Medulla oblongata (tissue), 1 donor: ENCODE measurements at regions not wholly inside any gene's neighbourhood (a gene's known extent, or its start where the extent isn't known, plus 50 kb on each side); places are given as distances from the start of the nearest gene placed in this dataset.
"Not testable (repeated sequence)": the region's sequence is repeated elsewhere in the genome, so short reads cannot be mapped to it uniquely, and the experiment has no call there.

Experiments
- DNase-seq: peaks from one replicate; pipeline ENCODE4 v3.0.0-alpha.2; 2015; ENCODE audit errors: extremely low spot score

DNA sequence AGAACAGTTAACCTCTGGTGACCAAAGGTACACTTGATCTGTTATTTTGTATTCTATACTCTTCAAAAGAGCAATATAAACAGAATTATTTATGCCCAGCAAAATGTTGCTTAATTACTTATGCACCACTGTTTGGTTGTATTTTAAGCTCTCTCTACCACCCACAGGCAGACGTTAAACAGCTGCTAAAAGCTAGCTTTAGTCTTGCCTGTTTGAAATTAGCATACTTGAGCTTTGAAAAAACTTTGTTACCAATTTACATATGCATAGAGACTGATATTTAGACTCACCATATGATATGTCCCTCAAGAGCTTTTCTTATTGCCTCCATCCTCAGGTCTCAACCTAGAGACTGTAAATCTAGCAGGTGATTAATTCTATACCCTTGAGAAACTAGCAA is 426.9 kb downstream of the NR4A2 start:
- no peak for DNase-seq

DNA sequence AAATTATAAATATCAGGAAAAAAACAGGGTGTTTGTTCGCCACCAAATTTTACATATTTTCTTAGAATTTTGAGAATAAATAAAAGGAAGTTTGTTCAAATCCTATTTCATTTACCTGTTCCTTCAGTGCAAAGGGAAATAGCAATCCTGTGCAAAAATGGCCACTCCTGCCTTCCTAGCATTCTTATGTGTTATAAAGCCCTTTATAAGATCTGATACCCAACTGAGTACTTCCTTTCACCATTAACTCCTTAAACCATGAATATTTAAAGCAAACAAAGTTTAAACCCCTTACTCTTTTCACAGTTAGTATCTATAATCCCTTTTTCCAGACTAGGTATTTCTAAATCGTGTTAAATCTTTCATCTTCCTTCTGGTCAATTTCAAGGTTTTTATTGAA is 427.8 kb downstream of the NR4A2 start:
- no peak for DNase-seq

DNA sequence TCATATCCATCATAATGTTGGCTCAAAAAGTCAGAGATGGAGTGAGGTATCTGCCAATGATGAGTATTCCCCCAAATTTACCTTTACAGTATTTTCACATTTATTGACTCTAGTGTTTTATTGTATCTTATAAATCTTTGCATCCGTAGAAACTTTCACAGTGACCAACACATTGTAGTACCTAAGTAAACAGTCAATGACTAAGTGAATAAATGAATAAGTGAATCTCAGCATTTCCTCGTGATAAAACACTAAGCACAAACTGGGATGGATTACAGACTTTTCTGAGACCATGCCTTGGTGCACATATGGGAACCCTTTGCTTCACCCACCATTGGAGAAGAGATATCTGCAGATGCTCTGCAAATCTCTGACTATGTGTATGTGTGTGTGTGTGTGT is 429.9 kb downstream of the NR4A2 start:
- no peak for DNase-seq

DNA sequence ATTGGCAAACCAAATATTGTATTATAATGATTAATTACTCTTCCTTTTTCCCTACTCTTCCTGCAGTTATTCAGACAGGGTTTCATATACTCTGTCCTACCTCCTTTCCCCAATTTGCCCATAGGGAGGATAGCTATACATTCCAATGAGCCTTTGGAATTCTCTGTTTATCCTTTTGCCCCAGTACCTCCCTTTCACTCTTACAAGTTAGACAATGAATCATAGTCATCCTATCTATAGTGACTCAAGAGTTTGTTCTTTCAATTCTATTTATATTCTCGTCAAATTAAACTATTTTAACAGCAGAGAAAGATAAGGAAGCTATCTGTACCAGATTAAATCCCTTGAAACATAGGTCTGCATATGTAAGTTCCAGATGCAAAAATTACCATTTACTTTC is 437.5 kb downstream of the NR4A2 start:
- DNase-seq, result no peak

DNA sequence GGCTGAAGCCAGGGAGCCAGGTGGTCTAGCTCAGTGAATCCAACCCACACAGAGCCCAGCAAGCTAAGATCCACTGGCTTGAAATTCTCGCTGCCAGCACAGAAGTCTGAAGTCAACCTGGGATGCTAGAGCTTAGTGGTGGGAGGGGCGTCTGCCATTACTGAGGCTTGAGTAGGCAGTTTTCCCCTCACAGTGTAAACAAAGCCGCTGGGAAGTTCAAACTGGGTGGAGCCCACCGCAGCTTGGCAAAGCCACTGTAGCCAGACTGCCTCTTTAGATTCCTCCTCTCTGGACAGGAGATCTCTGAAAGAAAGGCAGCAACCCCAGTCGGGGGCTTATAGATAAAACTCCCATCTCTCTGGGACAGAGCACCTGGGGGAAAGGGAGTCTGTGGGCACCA is 452.1 kb downstream of the NR4A2 start:
- DNase-seq, result not testable (repeated sequence)

DNA sequence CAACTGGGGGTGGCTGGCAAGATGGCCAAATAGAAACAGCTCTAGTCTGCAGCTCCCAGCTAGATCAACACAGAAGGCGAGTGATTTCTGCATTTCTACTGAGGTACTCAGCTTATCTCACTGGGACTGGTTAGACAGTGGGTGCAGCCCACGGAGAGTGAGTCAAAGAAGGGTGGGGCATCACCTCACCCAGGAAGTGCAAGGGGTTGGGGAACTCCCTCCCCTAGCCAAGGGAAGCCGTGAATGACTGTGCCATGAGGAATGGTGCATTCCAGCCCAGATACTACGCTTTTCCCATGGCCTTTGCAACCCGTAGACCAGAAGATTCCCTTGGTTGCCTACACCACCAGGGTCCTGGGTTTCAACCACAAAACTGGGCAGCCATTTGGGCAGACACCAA is 452.6 kb downstream of the NR4A2 start:
- not testable (repeated sequence) for DNase-seq

DNA sequence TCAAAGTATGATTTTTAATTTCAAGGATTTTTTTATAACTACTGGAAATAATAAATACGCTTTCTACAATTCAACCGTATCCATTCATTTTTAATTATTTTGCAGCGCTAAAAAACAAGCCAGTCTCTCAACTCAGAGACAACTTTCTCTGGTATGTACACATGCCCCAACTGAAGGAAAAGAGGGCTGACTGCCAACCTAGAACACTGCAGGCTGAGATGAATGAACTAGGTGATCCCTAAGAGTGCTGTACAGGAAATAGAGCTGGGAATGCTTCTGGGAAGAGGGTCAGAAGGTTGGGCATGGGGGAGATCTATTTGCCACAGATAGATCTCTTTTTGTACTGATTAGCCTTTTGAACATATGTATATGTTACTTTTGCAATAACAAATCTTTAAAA is 460.1 kb downstream of the NR4A2 start:
- no peak for DNase-seq

DNA sequence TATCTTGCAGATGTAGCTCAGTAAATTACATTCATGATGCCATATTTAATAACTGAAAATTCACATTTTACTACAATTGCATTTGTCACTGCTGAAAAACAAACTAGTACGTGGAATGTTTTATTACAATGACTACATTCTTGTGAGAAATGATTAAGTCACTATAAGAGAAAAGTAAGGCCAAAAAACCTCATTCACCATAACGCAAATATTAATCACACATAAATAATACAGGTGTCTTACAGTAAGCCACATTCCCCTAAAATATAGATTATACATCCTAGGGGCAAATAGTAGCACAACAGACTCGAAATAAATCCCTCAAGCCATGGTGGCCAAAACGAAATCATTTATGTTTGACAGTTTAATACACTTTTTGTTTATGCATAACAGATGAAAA is 460.6 kb downstream of the NR4A2 start:
- no peak for DNase-seq

DNA sequence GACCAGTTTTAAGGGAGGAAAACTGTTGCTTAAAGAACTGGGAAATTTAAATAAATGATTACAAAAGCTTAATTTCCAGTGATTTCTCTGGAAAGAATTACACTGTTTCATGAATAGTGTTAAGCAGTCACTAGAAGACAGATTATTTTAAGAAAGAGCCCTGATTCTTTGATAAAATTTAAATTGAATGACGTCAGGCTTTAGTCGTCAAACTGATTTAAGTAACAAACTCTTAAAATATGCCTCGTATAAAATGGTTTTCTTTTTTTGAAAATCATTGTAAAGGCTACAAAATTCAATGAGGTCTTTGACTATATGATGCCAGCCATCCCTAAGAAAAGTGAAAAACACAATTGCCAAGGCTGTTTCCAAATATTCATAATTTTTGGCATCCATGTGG is 465.0 kb downstream of the NR4A2 start:
- no peak for DNase-seq

DNA sequence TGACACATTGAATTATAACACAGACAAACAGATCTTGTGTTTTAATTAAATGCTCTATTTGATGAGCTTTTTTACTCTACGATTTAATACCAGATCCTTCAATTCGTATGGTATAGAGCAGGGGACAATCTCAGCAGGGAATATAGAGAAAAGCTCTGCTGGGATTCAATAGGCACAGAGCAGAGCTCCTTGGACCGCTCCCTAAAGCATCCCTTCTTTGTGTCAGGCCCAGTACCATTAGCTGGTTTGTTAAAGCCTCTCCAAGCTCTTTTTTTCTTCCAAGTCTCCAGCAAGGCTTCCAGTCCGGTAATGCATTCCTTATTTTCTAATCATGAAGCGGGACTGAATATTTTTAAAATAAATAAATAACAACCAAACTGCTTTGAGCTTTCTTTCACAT is 466.0 kb downstream of the NR4A2 start:
- no peak for DNase-seq

DNA sequence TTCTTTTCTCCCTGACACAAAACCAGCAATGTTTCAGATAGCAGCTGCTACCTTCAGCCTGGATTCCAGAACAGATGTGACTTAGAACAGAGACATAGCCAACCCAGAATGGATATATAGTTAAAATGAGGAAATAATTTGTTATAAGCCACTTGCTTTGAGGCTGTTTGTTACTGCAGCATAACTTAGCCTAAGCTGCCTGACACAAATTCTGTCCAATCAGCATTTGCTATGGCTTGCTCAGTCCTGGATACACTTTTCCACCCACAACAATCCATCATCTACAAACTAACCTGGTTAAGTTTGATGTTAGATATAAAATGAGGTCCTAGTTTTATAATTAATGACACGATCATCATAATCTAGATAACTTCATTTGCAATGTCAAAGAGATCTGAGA is 480.4 kb downstream of the NR4A2 start:
- DNase-seq, result no peak

DNA sequence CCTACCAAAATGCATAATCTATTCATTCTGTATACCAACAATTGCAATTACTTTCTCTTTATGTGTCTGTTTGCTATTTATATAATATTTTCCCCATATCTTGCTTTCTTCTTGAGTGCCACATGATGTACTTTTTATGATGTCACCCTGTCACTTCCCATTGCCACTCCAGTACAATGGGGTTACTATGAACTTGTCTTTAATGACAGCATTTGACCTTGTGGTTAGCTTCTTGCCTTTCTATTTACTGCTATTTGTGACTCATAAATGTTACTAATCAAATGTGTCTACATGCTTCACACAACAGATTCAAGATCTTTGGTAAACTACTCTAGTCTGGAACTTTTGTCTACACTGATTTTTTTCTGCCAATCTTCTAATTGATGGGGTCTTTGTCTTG is 486.3 kb downstream of the NR4A2 start:
- DNase-seq, result no peak

DNA sequence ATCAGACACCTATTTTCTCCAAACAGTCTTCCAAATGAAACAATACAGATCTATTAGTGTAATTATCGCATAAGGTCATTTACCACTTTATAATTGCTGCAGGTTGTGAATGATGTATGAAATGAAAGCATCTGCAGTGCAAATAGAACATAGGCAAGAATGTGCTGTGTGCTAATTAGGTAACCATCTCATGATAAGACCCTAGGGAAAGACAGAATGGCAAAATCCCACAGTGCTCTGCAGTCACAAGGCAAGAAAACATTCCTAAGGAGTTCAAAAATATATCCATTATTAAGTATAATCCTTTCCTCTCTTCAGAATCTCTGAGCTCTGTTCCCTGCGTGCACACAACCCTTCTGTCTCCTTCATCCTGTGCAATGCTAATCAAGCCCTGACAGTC is 488.1 kb downstream of the NR4A2 start:
- no peak for DNase-seq

DNA sequence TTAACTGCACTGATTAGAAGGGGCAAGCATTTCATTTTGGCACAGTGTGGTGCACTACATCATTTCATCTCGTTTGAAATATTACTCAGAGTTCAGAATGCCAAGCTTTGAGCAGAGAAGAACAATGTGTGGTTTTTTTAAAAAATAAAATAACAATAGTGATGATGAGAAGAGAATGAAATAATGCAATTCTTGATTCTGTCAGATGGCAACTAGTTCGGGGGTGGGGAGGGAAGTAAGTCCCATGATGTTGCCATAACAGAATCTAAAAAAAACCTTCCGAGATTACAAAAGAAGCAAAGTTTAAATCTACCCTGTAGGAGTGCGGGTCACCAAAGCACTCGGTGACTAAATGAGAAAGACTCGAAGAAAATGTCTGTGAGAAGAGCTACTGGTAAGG is 490.4 kb downstream of the NR4A2 start:
- DNase-seq, result no peak

DNA sequence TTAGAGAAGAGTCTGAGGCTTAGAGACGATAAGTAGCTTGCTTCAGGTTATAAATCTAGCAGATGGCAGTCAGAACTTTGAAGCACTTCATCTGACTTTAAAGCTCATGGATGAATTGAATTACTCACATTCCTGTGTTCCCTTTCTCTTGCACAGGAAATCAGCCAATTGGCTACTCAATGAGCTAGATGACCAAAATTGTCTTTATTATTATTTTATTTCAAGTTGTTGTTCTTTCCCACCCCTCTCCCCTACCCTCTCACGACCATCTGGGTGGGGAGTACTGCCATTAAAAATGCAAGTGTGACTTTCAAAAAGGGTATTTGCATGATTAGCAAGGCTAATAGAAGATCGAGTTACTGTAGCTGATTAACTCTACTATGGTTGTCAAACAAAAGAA is 491.1 kb downstream of the NR4A2 start:
- DNase-seq, result no peak

DNA sequence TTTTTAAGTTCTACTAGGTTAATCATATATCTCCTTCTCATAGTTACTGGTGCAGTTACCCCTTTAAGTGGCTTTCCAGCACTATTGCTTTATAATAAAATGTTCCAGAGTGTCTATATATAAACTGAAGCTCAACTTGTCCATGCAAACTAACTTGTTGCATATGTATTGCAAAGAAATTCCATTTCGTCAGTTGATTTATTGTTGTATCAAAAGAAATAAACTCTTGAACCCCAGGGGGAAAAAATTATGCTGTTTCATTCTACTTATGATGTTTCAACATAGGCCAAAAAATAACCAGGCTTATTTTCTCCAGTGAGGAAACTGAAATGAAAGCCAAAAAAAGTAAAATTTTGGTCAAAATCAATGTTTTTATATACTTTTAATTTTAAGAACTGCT is 491.9 kb downstream of the NR4A2 start:
- DNase-seq, result no peak

DNA sequence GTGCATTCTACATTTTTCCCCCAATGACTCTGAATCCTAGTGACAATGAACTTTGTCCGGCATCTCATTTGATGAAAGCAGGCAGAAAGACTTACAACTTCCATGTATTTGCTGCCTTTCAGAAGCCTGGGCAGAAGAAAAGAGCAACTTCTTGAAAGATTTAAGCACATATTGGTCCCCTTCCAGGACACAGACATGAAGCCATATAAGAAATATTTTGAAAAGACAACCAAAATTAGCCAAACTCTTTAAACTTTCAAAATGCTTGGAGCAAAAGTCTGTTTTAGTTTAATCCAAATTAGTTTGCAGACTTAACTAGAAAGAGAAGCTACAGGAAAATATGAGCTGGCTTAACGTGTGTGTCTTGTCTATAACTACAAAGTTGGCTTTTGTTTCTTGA is 492.5 kb downstream of the NR4A2 start:
- DNase-seq, result no peak

DNA sequence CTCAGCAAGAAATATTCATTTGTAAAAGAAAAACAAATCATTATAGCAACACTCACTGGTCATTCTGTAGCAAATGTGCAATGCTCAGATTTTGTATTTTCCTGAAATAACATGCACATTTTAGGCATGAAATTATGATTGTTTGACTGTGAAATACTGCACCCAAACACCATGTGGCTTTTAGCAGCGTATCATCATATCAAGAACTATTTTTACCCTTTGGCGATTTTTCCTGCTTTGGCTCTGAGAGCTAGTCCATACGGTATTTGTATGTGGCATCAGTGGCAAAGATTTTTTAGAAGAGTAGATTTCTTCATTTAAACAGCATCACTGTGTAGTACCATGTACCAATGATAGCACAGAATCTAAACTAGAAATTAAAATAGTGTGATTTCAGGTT is 493.1 kb downstream of the NR4A2 start:
- DNase-seq, result no peak

DNA sequence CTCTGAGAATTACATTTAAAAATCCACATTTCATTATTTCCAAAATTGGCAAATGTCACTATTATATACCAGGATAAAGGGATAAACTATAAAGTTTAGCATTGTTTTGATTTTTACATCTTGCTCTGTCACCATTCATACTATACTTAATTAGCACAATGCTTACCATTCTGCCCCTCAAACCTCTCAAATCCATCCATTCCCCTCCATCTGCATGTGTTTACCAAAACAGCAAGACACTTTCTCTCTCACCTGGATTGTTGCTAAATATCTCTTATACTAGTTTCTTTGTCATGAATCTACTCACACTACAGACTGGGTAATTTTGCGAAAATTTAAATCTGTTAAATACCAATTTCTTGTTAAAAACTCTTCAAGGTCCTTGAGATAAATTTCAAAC is 496.1 kb downstream of the NR4A2 start:
- DNase-seq, result no peak

DNA sequence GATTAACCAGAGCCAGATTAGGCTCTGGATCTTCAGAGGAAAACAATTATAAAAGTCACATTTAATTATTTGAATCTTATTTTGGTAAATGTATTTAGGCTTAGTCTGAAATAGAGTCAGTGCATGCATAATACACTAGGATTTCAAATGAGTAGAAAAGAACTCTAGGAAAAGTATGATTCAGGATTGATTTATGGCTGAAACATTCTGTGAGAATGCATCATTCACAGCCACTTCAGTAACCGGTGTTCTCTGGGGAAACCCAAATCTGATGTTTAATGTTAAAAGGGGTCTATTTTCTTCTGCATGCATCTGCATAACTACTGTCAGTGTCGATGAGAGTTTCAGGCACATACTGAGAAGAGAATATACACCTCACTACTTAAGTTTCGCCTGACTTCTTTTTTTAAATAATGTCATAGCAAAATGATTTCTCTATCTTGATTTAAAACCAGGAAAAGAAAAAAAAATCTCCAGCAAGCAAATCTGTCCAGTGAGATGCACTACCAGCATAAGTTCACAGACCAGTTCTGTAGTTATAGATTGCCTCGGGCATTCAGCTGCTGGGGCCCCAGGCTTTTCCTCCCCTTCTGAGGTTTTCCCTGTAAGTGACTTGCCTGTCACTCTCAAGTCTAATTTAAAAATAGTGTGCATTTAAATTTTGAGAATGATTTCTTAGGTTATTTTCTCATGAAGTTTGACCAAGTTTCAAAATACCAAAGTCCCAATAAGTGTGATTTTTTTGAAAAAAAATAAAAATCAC is 501.5 kb downstream of the NR4A2 start:
- no peak for DNase-seq

DNA sequence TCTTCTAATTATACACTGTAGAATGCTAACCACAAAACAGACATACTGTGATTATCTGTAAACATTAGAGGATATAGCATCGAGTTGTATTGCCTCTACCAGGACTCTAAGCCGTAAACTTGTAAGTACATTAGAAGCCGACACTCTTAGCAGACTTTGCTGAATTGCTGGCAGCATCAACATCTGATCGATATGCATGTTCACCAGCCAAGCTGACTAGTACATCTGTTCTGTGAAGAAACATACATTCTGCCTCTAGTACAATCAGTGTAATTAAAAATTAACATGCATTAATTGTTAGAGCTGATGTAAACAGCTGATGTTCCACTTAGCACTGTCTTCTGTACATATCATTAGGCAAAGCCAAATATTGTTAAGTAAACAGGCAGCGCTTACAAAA is 502.2 kb downstream of the NR4A2 start:
- DNase-seq, result no peak

DNA sequence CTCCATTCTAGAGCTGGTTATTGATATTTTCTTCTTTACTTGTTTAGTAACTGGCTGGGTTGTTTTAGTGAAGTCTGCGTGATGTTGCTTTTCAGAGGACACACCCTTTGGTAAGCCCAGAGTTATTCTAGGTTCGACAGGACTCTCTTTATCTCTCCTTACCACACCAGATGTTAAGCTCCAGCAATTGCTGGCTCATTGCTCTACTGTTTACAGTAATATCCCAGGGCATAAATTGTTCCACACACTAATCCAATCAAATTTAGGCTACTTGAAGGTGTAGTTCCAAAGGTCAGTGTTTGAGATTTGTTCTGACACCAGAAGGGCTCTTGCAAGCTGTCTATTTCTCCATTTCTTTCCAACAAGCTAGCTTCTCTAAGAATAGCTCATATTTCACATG is 506.6 kb downstream of the NR4A2 start:
- no peak for DNase-seq

DNA sequence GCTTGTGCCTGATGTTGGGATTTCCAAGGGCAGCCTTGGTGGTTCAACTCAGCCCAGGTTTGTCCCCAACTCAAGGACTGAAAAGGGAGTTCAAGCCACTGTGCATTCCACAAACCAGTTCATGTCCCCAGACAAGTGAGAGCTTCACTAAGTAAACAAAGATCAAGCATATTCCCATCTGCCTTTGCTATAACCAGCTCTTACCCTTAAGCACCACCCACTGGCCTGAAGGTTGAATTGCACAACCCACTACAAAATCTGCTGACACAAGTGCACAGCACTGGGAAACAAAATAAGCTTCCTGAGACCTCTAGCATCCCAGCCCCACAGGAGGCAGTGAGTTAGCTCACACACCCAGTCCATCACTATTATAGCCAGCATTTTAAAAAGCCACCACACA is 516.7 kb downstream of the NR4A2 start:
- peak; percentile 67 for DNase-seq

DNA sequence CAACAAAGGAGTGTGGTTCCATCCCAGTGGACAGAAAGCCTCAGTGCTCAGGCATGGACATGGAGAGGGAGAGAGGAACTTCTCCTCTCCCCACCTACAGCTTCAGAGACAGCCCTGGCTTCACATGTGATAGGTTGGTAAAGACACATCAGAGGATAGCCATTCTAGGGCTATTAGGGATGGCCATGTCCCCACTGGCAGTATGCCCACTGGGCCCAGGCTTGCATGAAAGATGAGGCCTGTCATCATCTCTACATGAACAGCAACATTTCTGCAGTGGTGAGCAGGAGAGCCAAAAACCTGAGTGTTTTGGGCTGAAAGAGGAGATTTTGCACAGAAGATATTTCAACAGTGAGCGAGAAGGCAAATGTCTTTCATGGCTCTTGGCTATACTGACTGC is 517.2 kb downstream of the NR4A2 start:
- no peak for DNase-seq
